ENCODE measurements at regions not wholly inside any gene's neighbourhood (a gene's known extent, or its start where the extent isn't known, plus 50 kb on each side); places are given as distances from the start of the nearest gene placed in this dataset.

DNA sequence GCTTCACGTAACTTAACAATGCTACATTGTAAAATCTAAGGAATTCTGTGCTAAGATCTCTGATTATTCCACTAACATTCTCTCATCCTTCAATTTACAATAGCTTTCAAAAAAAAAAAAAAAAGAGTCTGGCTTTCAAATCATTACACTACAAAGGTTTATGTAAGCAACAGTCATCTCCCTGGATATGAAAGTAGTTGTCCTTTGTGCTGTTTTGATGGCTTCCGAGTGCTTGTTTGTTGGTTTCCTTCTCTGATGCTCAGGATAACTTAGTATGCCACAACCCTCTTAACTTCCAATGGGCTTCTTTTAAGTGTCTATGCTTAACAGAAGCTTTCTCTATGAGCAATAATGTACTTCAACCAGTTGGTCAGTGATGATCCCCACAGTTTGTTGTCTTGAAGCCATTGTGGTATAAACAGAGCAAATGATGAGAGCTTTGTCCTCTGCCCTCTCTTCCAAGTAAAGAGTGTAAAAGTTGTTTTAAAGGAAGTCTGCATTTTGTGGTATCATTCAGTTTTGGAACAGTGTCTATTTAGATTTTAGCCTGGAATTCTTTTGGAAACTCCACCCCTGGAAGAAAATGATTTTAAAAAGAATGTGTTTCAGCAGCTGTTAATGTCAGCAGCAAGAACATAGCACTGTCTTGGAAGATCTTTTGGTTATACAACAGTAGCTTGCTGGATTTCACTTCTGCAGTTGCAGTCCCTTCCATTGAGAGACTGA is 396.1 kb upstream of the RGS6 start:
- Histone ChIP-seq H3K36me3 (ENCODE audit: control insufficient read depth in 4 of 4, insufficient read depth in 4 of 4, low read length in 4 of 4) (no peaks in the 10 kb centered on the region), H3K4me3 (no peak overlapping the region), H3K9ac (ENCODE audit: insufficient read depth in 1 of 2, low read length in 2 of 2) (peak overlapping the region in 1 of 2 donors; percentile 40), H3K27me3 (ENCODE audit: control insufficient read depth in 3 of 3, insufficient read depth in 3 of 3, low read length in 2 of 3) (no peaks in the 10 kb centered on the region), H3K27ac (ENCODE audit: low read depth in 1 of 2, low read length in 1 of 2) (no peak overlapping the region), H3K4me1 (ENCODE audit: control insufficient read depth in 5 of 5, insufficient read depth in 5 of 5, low read length in 5 of 5) (peaks cover 8 to 64% (median 15%) of the 10 kb centered on the region in 5 donors), H3K9me3 (ENCODE audit: control insufficient read depth in 4 of 4, insufficient read depth in 3 of 4, low read length in 3 of 4) (no peaks in the 10 kb centered on the region)
- no peak for ATAC-seq (ENCODE audit: insufficient read depth, low FRiP score)
- TF ChIP-seq, protein P1, sequence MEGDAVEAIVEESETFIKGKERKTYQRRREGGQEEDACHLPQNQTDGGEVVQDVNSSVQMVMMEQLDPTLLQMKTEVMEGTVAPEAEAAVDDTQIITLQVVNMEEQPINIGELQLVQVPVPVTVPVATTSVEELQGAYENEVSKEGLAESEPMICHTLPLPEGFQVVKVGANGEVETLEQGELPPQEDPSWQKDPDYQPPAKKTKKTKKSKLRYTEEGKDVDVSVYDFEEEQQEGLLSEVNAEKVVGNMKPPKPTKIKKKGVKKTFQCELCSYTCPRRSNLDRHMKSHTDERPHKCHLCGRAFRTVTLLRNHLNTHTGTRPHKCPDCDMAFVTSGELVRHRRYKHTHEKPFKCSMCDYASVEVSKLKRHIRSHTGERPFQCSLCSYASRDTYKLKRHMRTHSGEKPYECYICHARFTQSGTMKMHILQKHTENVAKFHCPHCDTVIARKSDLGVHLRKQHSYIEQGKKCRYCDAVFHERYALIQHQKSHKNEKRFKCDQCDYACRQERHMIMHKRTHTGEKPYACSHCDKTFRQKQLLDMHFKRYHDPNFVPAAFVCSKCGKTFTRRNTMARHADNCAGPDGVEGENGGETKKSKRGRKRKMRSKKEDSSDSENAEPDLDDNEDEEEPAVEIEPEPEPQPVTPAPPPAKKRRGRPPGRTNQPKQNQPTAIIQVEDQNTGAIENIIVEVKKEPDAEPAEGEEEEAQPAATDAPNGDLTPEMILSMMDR (IDR thresholded peaks at IDR 0.05; ENCODE audit: control extremely low read depth, extremely low read depth): no peak
- 72 to 82% methylated on average over 2 of the region's 2 CpGs for WGBS, 2 donors
- peak in 2 of 3 donors; percentile 55 to 58 for DNase-seq

DNA sequence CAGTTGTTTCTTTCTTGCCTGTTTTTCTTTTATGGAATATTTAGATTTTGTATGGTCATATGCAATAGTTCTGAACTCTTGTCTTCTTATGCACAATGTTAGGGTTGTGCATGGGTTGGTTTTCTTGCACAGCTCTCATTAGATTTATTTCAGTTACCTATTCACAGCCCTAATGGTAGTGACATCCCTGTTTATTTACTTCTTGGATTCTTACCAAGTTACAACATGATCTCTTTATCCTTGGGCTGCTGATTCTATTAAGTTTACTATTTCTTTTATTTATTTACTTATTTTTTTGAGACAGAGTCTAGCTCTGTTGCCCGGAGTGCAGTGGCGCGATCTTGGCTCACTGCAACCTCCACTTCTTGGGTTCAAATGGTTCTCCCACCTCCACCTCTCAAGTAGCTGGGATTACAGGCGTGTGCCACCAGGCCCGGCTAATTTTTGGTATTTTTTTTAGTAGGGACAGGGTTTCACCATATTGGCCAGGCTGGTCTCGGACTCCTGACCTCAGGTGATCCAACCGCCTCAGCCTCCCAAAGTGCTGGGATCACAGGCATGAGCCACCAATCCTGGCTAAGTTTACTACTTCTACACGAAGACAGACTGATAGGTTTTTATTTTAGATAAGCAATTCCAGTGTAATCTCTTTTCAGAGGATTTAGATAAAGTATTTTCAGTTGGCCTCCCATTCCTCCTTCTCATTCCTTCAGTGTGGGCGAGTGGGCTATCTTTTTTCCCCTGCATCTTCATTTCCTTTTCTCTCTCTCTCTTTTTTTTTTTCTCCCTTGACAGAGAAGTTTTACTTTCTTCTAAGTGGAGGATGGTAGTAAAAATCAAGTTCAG is 395.1 kb upstream of the RGS6 start:
- TF ChIP-seq, protein P1 (IDR thresholded peaks at IDR 0.05; ENCODE audit: control extremely low read depth, extremely low read depth): no peak
- Histone ChIP-seq H3K9ac (ENCODE audit: insufficient read depth in 1 of 2, low read length in 2 of 2) (no peak overlapping the region), H3K4me1 (ENCODE audit: control insufficient read depth in 5 of 5, insufficient read depth in 5 of 5, low read length in 5 of 5) (peaks cover 8 to 69% (median 15%) of the 10 kb centered on the region in 5 donors), H3K9me3 (ENCODE audit: control insufficient read depth in 4 of 4, insufficient read depth in 3 of 4, low read length in 3 of 4) (no peaks in the 10 kb centered on the region), H3K27me3 (ENCODE audit: control insufficient read depth in 3 of 3, insufficient read depth in 3 of 3, low read length in 2 of 3) (no peaks in the 10 kb centered on the region), H3K36me3 (ENCODE audit: control insufficient read depth in 4 of 4, insufficient read depth in 4 of 4, low read length in 4 of 4) (no peaks in the 10 kb centered on the region), H3K27ac (ENCODE audit: low read depth in 1 of 2, low read length in 1 of 2) (no peak overlapping the region), H3K4me3 (no peak overlapping the region)
- DNase-seq (no peak), ATAC-seq (ENCODE audit: insufficient read depth, low FRiP score) (no peak)
- WGBS, 2 donors: 91 to 95% methylated on average over 9 of the region's 9 CpGs

- Histone ChIP-seq H3K27ac (ENCODE audit: low read depth in 1 of 2, low read length in 1 of 2) (no peak overlapping the region), H3K36me3 (ENCODE audit: control insufficient read depth in 4 of 4, insufficient read depth in 4 of 4, low read length in 4 of 4) (no peaks in the 10 kb centered on the region), H3K9ac (ENCODE audit: insufficient read depth in 1 of 2, low read length in 2 of 2) (peak overlapping the region in 1 of 2 donors; percentile 4), H3K4me3 (no peak overlapping the region), H3K9me3 (ENCODE audit: control insufficient read depth in 4 of 4, insufficient read depth in 3 of 4, low read length in 3 of 4) (no peaks in the 10 kb centered on the region), H3K4me1 (ENCODE audit: control insufficient read depth in 5 of 5, insufficient read depth in 5 of 5, low read length in 5 of 5) (peaks cover 7 to 66% (median 15%) of the 10 kb centered on the region in 5 donors), H3K27me3 (ENCODE audit: control insufficient read depth in 3 of 3, insufficient read depth in 3 of 3, low read length in 2 of 3) (no peaks in the 10 kb centered on the region)
- DNase-seq: no peak
- TF ChIP-seq, protein P1 (IDR thresholded peaks at IDR 0.05; ENCODE audit: control extremely low read depth, extremely low read depth): no peak
- WGBS, 2 donors: 96 to 98% methylated on average over 4 of the region's 4 CpGs
- ATAC-seq (ENCODE audit: insufficient read depth, low FRiP score): no peak
Observed at GRCh38 chr14:71538288-71538687, 393.9 kb upstream of the RGS6 start.

Data from lung (tissue), 11 donors.